IgD-negative memory B cell (primary cell): ENCODE measurements at regions not wholly inside any gene's neighbourhood (a gene's known extent, or its start where the extent isn't known, plus 50 kb on each side); places are given as distances from the start of the nearest gene placed in this dataset.
A peak's percentile ranks its signal among the peaks of the same experiment; 100 is the strongest.

Experiments
- H3K27ac Mint-ChIP-seq, 3 donors: one replicate each; pipeline ENCODE4 v1.8.0; 2020 to 2022; ENCODE audit warnings: mild to moderate bottlenecking in 3 of 3, mixed read lengths in 3 of 3, moderate library complexity in 1 of 3
- H3K27me3 Mint-ChIP-seq: one replicate; pipeline ENCODE4 v1.8.0; 2021; ENCODE audit warnings: mixed read lengths
- H3K36me3 Mint-ChIP-seq: one replicate; pipeline ENCODE4 v1.8.0; 2020; ENCODE audit warnings: mild to moderate bottlenecking, mixed read lengths
- H3K4me1 Mint-ChIP-seq, 3 donors: one replicate each; pipeline ENCODE4 v1.8.0; 2020 to 2022; ENCODE audit warnings: mixed read lengths in 3 of 3, mild to moderate bottlenecking in 1 of 3
- H3K4me3 Mint-ChIP-seq, 4 donors: one replicate each; pipeline ENCODE4 v1.8.0; 2020 to 2022; ENCODE audit warnings: mild to moderate bottlenecking in 4 of 4, mixed read lengths in 4 of 4, moderate library complexity in 3 of 4
- H3K9me3 Mint-ChIP-seq, 3 donors: one replicate each; pipeline ENCODE4 v1.8.0; 2020 to 2021; ENCODE audit warnings: mixed read lengths in 3 of 3, mild to moderate bottlenecking in 1 of 3

DNA sequence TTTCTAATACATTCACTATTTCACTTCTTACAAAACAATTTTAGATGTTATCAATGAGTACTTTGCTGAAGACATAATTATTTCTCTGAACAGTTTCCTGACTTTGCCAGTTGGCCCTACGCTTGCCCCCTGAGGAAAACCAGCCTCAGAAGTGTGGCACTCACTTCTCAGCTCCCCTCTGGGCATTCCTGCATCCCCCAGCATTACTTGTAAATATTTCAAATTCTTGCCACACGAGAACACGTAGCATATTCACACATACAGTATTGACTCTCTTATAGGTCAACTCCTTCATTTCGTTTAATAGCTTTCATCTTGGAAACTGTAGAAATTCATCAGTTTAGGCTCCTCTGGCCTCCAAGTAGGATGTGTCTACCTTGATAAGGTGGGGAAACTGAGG lies 65.2 kb downstream of the OTX2 start:
- Mint-ChIP-seq H3K27me3 (peaks cover 6% of the 10 kb centered on the region), H3K27ac (no peak overlapping the region), H3K4me1 (no peaks in the 10 kb centered on the region), H3K9me3 (peaks cover 0 to 2% (median 0%) of the 10 kb centered on the region in 3 donors), H3K36me3 (no peaks in the 10 kb centered on the region), H3K4me3 (no peak overlapping the region)

DNA sequence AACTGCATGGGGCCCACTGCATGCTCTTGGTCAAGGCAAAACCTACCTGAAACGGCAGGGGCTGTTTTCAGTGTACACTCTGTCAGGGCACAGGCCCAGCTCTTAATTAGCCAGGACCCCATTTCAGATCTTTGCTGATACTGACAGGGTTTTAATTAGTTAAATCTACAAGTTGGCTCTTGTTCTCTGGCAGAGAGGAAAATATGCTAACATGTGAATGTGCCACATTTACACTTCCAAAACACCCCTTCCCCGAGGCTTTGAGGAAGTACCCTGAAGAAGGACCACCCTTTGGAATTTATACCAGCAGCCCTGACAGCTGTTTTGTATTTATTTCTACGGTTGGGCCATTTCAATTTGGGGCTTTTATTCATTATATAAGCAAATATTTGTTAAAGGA lies 66.3 kb downstream of the OTX2 start:
- no peak overlapping the region for H3K4me3 Mint-ChIP-seq
- H3K27ac Mint-ChIP-seq = no peak overlapping the region
- H3K4me1 Mint-ChIP-seq = no peaks in the 10 kb centered on the region
- H3K36me3 Mint-ChIP-seq = no peaks in the 10 kb centered on the region
- H3K27me3 Mint-ChIP-seq = peaks cover 3% of the 10 kb centered on the region
- H3K9me3 Mint-ChIP-seq = peaks cover 0 to 2% (median 0%) of the 10 kb centered on the region in 3 donors

DNA sequence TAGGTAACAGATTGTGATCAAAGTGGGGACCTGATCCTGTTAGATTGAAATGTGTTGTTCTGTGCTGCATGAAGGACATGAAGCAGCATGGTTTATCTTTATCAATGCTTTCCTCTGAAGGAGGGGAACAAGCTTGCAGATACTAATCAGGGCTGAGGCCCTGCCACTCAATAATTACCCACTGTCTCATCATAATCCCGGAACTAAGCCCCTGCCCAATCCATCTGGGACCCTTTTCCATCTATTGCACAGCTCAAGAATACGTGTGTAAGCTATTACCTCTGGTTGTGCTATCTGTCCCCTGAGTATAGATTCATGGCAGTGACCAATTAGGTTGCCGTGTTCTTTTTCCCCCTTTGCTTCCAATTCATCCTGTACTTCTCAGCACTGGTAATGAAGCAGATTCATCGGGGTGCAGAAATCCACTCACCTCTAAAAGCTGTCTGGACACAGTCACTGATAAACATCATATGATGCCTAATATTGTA lies 67.8 kb downstream of the OTX2 start:
- H3K4me1 Mint-ChIP-seq = no peaks in the 10 kb centered on the region
- H3K4me3 Mint-ChIP-seq = no peak overlapping the region
- peaks cover 2% of the 10 kb centered on the region for H3K27me3 Mint-ChIP-seq
- no peak overlapping the region for H3K27ac Mint-ChIP-seq
- H3K36me3 Mint-ChIP-seq = no peaks in the 10 kb centered on the region
- peaks cover 0 to 2% (median 0%) of the 10 kb centered on the region in 3 donors for H3K9me3 Mint-ChIP-seq

DNA sequence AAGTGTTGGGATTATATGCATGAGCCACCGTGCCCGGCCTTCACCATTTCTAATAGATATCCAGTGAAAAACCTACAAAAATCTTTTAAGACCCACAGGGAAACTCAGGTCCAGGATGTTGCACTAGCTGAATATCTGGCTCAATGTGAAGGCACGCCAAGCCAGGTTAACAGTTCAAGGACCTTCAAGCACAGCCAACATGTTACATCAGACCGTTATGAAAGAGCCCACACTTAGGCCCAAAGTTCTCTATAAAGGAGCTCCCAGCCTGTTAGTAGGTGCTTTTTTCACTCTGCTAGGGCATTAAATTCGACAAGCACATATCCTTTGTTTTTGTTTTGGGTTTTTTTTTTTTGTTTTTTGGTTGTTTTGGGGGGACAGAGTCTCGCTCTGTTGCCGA lies 69.0 kb downstream of the OTX2 start:
- Mint-ChIP-seq H3K27me3 (peaks cover 1% of the 10 kb centered on the region), H3K4me1 (no peaks in the 10 kb centered on the region), H3K9me3 (peaks cover 0 to 2% (median 0%) of the 10 kb centered on the region in 3 donors), H3K36me3 (no peaks in the 10 kb centered on the region), H3K27ac (no peak overlapping the region), H3K4me3 (no peak overlapping the region)

DNA sequence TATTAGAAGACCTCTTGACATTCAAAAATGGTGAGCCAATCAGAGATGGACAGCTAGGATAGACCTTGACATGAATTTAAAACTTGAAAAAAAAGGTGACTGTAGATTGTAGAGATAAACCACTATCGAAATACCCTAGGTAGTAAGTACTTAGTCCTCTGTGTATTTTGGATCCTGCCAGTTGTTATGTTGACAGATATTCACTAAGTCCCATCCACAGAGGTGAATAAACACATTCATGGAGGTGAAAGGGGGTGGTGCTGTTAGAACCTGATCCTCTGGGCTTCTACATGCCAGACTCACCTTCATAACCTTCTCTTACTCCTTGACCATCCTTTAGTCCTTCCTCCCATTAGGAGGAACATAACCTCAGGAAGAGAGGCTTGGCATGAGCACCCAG lies 72.3 kb downstream of the OTX2 start:
- H3K4me3 Mint-ChIP-seq = no peak overlapping the region
- H3K36me3 Mint-ChIP-seq = no peaks in the 10 kb centered on the region
- no peaks in the 10 kb centered on the region for H3K4me1 Mint-ChIP-seq
- peaks cover 3% of the 10 kb centered on the region for H3K27me3 Mint-ChIP-seq
- no peak overlapping the region for H3K27ac Mint-ChIP-seq
- no peaks in the 10 kb centered on the region for H3K9me3 Mint-ChIP-seq

DNA sequence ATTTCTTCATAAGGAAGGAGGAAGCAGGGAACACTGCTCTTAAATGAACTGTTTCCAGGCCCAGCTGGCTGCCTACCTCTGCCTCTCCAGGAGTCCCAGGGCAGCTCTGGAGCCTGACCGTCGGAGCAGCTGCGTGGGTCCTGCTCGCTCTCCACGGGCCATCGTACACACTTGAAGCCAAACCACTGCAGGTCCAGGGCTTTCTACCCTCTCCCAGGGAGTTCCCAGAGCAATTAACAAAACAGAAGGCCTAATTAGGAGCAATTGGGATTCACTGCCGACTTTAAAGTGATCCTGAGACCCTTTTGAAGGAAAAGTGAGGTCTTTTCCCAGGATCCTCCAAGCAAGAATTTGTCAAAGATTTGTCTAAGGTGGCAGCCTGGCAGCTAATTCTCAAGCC lies 76.9 kb downstream of the OTX2 start:
- Mint-ChIP-seq H3K9me3 (no peaks in the 10 kb centered on the region), H3K4me3 (no peak overlapping the region), H3K27me3 (peaks cover 14% of the 10 kb centered on the region), H3K36me3 (peaks cover 2% of the 10 kb centered on the region), H3K27ac (no peak overlapping the region), H3K4me1 (peaks cover 0 to 3% (median 0%) of the 10 kb centered on the region in 3 donors)

DNA sequence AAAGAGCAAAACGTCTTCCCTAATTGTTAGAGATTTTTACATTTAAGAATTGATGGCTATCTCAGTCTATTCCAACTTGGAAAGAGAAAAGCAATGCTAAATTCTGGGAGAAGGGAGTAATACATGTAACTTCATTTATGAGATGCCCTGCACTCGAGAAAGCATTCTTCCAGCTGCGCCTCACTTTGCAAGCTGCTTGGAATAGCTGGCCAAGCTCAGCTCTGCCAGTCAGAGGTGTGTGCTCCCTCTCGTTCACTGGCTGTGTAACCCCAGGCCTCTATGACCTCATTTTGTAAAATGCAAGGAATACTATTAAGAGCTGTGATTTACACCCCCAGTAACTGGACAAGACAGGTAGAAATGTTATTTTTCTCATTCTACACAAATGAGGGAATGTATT lies 79.1 kb downstream of the OTX2 start:
- Mint-ChIP-seq H3K4me1 (peaks cover 0 to 3% (median 0%) of the 10 kb centered on the region in 3 donors), H3K9me3 (no peaks in the 10 kb centered on the region), H3K4me3 (peak overlapping the region in 1 of 4 donors; percentile 45), H3K27ac (no peak overlapping the region), H3K27me3 (peaks cover 14% of the 10 kb centered on the region), H3K36me3 (peaks cover 2% of the 10 kb centered on the region)

DNA sequence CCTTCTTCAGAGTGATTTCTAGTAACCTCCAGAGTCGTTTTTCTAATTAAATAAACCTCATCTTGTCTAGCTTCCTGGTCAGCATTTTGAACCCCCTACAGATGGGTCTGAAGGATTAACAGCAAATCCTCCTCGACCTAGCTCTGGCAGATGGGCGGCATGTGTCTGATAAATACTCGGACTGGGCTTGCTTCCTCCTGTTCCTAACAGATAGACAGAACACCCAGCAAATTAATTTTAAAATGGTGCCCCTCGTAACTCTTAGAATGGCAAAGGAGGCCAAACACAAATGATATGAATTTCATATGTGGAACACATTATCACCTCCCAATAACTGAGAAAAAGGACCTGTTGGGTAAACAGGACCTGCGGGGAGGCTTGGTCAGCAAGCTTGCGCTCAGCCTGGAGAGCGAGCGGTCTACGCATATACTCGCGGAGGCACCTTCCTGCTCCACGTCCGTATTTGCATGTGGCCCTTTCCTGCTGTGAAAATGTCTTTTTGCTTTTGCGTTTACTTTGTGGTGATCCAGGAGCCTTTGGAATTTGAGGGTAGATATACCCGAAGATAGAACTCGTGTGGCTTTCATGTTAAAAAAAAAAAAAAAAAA lies 79.6 kb downstream of the OTX2 start:
- peaks cover 0 to 3% (median 0%) of the 10 kb centered on the region in 3 donors for H3K4me1 Mint-ChIP-seq
- H3K4me3 Mint-ChIP-seq = no peak overlapping the region
- no peak overlapping the region for H3K27ac Mint-ChIP-seq
- H3K27me3 Mint-ChIP-seq = peaks cover 14% of the 10 kb centered on the region
- H3K36me3 Mint-ChIP-seq = peaks cover 2% of the 10 kb centered on the region
- H3K9me3 Mint-ChIP-seq = no peaks in the 10 kb centered on the region

DNA sequence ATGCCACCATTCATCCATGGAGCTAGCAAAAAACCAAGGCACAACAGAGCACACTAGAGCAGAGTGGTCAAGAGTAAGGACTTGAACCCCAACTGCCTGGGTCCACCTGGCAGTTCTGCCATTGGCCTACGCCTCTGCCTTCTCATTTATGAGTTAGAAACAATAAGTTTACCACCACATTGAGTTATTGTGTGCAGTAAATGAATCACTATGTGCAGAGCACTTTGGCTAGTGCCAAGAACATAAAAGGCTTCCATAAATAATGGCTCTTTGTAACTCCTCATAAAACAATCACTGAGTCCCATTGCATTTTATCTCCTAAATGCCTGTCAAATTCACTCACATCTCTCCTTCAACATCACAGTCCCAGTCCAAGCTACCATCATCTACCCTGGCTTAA lies 86.3 kb downstream of the OTX2 start:
- Mint-ChIP-seq H3K4me1 (no peaks in the 10 kb centered on the region), H3K27me3 (peaks cover 4% of the 10 kb centered on the region), H3K36me3 (no peaks in the 10 kb centered on the region), H3K4me3 (no peak overlapping the region), H3K27ac (no peak overlapping the region), H3K9me3 (no peaks in the 10 kb centered on the region)

DNA sequence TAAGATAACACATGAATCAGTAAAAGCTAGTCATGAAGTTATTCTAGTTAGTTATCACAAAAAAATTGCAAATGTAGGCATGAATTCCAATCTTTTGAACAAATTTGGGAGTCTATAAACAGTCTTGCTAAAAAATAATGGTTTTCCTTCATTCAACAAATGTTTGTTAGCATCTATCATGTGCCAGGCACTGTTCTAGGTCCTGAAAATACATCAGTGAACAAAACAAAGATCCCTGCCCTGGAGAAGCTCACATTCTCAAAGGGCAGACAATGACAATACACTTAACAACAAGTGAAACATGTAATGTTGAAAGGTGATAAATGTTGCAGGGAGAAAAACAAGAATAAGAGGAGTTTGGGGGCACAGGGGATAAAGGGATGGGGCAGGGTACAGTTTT lies 86.9 kb downstream of the OTX2 start:
- H3K27ac Mint-ChIP-seq = no peak overlapping the region
- no peak overlapping the region for H3K4me3 Mint-ChIP-seq
- H3K36me3 Mint-ChIP-seq = no peaks in the 10 kb centered on the region
- no peaks in the 10 kb centered on the region for H3K9me3 Mint-ChIP-seq
- H3K27me3 Mint-ChIP-seq = peaks cover 4% of the 10 kb centered on the region
- no peaks in the 10 kb centered on the region for H3K4me1 Mint-ChIP-seq

DNA sequence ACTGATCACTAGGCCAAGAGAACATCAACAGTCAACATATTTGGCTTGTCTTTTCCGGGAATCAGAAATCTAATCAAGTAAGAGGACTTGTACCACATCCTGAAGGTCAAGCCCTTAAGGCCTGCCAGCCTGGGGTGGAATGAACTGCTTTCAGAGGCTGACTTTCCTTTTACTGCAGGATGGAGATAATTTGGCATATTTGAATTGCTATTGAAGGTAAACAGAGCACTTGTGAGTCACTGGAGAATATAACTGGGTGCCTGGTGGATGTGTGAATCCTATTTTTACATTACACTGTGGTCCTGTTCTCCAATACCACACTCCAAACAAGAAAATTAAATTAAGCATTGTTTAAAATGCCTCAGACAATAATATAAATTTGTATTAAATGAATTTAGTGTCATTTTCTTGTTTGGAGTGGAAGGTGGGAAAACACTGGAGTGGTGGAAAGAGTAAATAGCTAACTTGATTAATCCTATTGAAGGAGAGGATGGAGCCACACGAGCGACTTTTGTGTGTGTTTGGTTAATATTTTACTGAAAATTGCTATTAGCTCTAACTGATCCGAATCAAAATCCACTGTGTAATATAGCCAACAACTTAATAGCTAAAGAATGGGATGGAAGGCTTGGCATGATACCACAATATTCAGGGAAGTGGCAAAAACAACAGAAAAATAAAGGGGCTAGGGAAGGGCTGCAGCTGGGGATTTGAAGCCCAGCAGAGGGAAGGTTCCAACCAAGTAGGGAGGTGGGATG lies 89.4 kb downstream of the OTX2 start:
- Mint-ChIP-seq H3K4me1 (no peaks in the 10 kb centered on the region), H3K27ac (no peak overlapping the region), H3K4me3 (no peak overlapping the region), H3K27me3 (peaks cover 4% of the 10 kb centered on the region), H3K9me3 (no peaks in the 10 kb centered on the region), H3K36me3 (no peaks in the 10 kb centered on the region)

DNA sequence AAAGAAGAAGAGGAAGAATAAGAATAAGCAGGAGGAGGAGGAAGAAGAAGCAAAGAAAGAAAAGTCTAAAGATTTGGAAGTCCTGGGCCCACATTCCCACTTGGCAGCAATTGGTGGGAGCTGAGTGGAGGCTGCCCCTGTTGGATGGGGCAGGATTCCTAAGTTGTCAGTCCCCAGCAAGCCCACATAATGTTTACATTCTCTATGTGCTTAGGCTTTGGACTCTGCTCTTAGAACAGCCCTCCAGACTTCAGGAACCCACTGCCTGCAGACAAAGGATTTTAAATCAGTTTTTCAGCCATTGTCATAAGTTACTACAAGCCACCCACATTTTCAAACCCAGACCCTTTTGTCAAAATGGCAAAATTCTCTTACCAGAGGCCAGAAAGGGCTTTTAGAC lies 92.0 kb downstream of the OTX2 start:
- H3K4me3 Mint-ChIP-seq = no peak overlapping the region
- H3K36me3 Mint-ChIP-seq = no peaks in the 10 kb centered on the region
- peak overlapping the region in 1 of 3 donors; percentile 75 for H3K27ac Mint-ChIP-seq
- no peaks in the 10 kb centered on the region for H3K4me1 Mint-ChIP-seq
- H3K9me3 Mint-ChIP-seq = no peaks in the 10 kb centered on the region
- peaks cover 5% of the 10 kb centered on the region for H3K27me3 Mint-ChIP-seq

DNA sequence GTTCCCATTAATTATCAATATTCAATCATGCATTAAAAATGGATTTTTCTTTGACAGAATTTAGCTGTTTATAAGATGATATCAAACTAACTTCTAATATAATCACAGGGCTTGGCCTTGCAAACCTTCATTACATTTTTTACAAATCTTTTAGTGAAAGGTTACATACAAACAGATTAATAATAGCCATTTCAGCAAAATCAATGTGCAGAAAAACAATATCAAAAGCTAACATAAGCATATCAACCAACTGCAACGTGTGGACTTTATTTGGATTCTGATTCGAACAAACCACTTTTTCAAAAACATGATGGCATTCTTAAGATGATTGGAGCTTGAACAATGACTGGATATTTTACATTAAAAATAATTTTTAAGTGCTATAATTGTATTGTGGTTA lies 93.6 kb downstream of the OTX2 start:
- Mint-ChIP-seq H3K27me3 (peaks cover 3% of the 10 kb centered on the region), H3K4me1 (no peaks in the 10 kb centered on the region), H3K27ac (no peak overlapping the region), H3K4me3 (no peak overlapping the region), H3K9me3 (no peaks in the 10 kb centered on the region), H3K36me3 (no peaks in the 10 kb centered on the region)

DNA sequence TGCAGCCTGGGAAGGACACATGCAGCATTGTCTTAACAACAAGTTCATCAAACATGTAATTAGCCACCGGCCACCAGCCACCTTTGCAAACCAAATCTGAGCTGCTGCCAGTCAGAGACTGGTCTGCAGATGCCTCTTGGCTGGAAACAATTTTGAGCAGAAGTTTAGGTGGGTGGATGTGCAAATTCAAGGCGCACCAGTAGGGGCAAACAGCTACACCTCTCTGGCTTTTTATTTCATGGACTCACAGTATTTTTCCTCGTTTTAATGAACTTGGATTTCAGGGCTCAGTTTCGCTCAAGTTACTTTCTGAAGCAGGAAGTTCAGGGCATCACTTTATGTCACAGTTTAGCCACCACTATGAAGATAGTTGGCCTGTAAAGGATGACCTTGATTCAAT lies 94.3 kb downstream of the OTX2 start:
- Mint-ChIP-seq H3K9me3 (no peaks in the 10 kb centered on the region), H3K27ac (no peak overlapping the region), H3K4me3 (no peak overlapping the region), H3K27me3 (peaks cover 3% of the 10 kb centered on the region), H3K36me3 (no peaks in the 10 kb centered on the region), H3K4me1 (no peaks in the 10 kb centered on the region)

DNA sequence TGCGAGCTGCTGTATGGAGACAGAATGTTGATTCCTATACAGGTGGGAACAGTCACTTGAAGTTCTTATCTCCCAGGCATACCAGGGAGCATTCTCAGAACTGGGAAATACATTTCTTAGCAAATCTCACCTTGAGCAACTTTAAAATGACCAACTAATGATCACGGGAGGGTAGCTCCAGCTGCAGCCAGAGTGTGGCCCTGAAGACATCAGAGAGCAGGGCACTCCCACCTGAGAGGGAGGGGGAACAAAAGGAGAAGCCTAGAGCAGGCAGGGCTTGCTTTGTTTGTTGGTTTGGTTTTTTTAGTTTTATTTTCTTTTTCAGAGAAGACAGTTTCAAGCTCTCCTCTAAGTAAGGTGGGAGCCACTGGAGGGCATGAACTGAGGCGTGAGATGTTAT lies 101.1 kb downstream of the OTX2 start:
- Mint-ChIP-seq H3K27ac (no peak overlapping the region), H3K4me1 (no peaks in the 10 kb centered on the region), H3K27me3 (peaks cover 11% of the 10 kb centered on the region), H3K36me3 (no peaks in the 10 kb centered on the region), H3K9me3 (peaks cover 0 to 2% (median 0%) of the 10 kb centered on the region in 3 donors), H3K4me3 (no peak overlapping the region)

DNA sequence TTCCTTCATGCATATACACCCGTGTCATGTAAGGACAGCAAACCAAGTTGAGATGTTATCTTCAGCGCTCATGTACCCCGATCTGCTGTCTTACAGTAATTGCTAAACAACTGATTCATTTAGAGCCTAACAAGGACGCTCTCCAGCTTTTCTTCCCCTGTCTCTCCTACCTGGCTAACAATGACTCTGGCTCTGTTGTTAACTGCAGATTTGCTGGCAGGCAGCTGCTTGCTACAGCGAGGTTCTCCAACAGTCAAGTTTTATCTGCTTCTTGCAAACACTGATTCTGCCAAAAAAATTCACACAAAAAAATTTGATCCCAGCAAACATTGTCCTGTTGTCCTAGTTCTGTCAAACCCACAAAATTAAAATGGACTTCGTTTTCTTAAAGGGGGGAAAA lies 101.6 kb downstream of the OTX2 start:
- no peak overlapping the region for H3K27ac Mint-ChIP-seq

More for the DNA sequence above, 101.6 kb downstream of the OTX2 start:
- no peak overlapping the region for H3K4me3 Mint-ChIP-seq
- H3K4me1 Mint-ChIP-seq = no peaks in the 10 kb centered on the region
- H3K36me3 Mint-ChIP-seq = no peaks in the 10 kb centered on the region
- H3K27me3 Mint-ChIP-seq = peaks cover 11% of the 10 kb centered on the region
- peaks cover 0 to 2% (median 0%) of the 10 kb centered on the region in 3 donors for H3K9me3 Mint-ChIP-seq
